Activated CD4-positive, CD25-positive, alpha-beta regulatory T cell treated with anti-CD3 and anti-CD28 coated beads, Interleukin-2, amount 50 U/mL, for 72 hours (primary cell): ENCODE measurements at regions not wholly inside any gene's neighbourhood (a gene's known extent, or its start where the extent isn't known, plus 50 kb on each side); places are given as distances from the start of the nearest gene placed in this dataset.

Experiments
- DNase-seq: peaks from one replicate; pipeline ENCODE4 v3.0.0; 2021

DNA sequence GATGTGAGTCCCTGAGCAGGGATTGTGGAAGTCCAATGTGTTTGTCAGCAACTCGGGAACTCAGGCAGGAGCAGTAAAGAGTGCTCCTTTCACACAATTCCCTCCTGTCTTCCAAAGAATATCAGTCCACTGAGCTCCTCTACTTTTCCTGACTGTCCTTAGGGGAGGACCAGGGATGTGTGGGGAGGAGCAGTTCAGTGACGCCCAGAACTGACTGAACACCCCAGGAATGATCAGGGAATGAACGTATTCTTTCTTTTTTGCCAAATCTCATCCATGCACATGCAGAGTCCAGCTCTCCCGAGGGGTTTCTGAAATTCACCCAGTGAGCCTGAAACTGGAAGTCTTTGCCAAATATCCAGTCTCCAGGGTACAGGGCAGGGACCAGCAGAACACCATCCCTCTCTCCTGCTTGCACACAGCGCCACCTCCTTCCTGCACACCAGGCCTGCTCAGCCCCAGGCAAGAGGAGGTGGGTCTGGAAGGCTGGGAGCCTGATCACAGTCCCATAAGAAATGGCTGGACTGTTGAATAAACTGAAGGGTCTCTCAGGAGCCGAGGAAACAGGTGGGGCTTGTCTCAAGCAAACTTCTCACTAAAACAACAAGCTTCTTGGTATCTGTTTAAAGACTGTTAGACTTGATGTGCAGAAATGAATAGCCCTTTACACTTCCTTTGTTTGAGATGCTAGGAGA, 294.7 kb downstream of the C7orf25 start:
- no peak for DNase-seq

DNA sequence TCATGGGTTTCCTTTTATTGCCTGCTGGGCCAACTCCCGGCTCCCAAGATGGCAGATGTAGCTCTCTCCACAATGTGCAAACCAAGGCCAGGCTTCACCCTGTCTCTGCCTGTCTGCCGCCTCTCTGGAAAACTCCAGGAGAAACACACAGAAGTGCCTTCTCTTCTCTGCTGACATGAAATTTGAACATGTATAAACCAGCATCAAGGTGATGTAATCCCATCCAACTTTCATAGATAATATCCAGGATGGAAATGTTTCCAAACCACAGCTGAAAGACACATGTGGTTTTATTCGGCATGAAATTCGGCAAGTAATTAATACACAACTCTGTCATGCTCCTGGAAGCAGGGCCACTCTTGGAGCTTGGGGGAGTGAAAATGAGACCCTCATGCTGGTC, 297.2 kb downstream of the C7orf25 start:
- no peak for DNase-seq

DNA sequence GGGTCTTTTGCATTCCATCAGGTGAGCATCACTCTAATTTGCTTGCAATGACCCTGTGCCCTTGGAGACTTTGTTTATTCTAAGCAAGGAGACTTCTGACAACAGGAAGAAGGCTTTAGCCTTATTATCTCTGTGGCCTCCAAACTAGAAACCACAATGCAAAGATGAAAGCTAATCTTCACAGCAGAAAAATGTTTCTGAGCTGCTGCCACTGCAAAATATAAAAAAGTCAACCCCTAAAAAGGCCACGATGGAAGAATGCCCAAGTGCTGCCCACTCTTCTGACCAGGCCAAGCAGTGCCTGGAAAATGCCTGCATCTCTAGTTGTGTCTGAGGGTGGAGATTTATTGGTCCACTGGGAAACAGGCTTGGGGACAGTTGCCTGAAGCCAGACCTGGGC, 299.9 kb downstream of the C7orf25 start:
- DNase-seq, result no peak

DNA sequence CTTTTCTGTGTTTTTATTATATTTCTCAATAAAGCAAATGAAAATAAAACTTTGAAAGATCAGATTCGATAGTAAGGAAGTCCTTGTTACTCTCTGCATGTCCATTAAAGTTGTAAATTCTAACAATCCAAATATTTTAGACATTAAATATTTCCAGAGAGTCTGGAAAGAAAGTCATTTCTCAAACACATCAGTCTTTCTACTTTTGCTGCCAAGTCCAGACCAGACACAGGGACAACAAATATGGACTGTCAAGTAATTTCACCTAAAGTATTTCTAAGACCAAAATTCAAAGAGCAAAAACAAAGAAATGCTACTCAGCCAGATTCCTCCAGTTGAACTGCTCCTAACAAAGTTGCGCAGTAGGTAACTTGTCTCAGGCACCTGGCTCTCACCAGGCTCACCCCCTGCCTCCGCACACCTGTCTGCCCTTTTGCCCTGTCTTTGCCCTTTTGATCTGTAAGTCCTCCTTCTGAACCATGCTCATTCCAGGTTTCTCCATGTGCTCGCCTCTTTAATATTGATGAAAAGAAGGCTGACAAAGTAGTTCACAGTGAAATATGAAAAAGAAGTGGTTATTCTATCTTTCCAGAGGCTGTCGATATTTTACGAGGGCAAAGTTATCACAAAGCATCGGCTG, 300.5 kb downstream of the C7orf25 start:
- no peak for DNase-seq

DNA sequence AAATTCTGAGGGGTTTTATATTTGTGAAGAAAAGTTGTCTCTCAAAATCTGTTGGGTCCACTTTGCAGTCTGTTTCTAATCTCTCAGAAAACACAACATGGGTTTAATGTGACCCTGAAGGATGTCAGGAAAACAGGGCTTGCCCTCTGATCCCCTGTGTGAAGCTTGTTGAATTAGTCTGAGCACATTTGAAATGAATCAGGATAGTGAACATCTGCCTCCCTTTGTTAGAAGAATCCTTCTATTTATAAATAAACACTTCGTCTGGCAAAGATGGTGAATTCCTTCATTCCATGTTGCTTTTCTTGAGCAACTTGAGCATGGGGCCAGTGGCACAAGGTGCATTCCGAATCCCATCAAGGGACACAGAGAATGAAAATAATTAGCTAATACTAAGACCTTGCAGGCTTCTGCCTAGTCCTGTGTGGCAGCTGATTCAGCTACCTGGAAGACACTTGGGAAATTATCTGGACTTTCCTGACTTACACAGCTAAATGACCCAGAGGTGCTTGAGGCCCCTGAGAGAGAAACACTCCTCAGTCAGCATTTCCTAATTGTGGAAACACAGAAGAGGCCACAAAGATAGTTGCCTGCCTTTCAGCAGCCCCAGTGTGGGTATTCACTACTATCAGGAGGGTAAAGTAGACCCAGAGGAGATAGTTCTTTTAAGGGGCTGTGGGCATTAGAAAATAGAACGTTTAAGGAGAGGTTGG, 305.5 kb downstream of the C7orf25 start:
- no peak for DNase-seq

DNA sequence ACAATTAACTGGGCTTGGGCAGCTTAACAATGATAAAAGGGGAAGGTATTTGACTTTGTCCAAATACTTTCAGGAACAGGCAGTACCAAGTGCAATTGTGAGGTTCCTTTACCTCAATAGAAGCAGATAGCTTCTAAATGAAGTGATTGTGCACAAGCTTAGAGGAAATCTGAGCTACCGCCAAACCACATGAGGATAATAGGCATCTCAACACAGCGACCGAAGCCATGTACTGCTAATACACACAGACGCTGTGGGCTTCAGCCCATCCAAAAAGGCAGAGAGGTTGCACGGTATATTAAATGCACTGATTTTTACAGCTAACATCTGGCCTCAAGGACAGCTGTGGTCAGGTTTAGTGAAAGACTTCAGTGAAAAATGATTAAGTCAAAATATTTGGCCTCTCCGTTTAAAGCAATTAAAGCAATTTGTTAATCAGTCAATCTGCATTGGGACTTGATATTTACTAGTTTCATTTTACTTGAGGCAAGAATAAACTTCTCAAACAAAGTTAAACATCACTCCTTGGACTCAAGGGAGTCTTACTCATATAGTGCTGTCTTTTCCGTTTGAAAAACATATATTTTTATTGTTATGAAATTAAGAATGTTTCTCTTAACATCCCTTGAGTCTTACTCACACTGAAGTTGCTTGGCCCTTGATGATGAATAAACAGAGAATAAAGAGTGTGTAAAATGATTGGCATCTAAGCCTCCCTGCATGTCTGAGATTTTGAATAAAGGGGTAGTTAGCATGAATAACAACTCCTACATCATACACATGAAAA, 306.3 kb downstream of the C7orf25 start:
- DNase-seq, result no peak

DNA sequence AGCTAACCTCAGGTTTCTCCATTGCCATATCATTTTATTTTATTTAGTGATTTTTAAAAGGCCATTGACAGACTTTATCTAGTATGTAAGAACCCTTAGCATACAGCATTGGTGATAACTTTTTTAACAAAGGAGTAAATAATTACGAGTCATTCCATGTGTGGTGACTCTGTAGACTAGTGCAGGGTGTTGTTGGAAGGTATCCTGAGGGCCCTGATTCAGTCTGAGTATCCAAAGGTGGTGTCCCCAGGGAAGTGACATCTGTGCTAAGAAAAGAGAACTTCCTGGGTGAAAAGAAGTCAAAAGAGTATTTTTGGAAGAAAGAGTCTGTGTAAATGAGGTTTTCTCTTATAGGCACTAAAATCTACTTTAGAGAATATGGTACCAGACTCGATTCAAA, 308.4 kb downstream of the C7orf25 start:
- DNase-seq, result no peak

DNA sequence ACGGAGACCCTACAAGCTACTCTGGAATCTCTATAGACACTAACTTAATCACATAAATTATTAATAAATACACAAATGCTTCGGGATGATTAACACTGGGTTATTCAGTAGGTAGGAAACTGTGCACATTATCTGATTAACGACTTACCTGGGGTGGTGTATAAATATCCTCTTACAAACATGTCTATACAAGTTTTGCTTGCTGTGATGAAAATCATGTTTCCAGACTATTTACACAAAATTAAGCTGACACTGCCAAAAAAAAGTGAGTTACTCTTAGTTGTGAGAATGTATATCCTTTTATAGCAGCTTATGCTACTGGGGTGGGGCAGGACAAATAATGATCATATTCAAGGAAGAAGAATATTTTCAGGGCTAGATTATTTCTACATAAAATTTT, 314.6 kb downstream of the C7orf25 start:
- DNase-seq, result no peak

DNA sequence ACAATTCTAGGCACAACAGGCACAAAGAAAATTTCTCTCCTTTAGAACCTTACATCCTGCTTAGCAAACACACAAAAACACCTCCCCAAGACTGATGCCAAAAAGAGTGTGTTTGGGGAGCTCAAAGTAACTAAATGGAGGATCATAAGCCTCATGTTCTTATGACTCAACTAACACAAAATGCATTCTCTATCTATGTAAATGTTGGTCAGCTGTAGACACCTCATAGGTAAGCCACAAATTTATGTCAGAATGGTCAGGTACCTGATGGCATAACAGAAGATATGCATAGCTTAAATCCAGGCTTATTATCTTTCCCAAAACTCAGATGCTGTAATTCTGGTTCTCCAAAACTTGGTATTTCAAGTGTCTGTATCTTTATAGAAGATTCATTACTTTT, 315.1 kb downstream of the C7orf25 start:
- no peak for DNase-seq

DNA sequence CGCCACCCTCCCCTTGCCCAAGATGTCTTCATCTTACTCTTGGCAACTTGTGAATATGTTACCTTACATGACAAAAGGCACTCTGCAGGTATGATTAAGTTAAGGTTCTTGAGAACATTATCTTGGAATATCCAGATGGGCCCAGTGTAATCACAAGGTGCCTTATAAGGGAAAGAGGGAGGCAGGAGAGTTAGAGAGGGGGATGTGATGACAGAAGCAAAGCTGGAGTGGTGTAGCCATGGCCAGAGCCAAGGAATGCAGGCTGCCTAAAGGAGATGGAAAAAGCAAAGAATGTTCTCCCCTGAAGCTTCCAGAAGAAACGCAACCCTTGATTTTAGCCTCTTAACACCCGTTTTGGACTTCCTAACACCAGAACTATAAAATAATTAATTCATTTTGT, 318.0 kb downstream of the C7orf25 start:
- DNase-seq, result no peak

DNA sequence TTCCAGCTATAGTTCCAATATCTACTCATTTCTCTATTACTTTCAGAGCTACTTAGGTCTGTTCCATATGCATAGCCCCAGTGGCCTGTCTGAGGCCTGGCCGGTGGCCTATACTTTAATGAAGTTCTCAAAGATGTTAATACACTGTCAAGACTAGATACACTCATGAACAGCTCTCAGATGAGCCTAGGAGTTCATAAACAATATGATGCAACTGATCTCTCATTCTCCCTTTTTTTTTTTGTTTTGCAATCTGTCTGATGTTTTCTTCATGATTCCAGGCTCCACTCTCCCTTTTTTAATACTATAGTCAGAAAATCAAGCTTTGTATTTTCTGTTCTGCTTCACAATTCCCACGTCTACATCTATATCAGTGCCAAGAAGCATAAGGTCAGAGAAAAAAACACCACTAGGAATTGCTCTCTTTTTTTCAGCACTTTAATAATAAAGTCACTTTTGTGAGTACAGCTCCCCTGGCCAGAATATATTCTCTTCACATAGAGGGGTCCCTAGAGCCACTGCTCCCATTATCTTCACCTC, 321.0 kb downstream of the C7orf25 start:
- no peak for DNase-seq

DNA sequence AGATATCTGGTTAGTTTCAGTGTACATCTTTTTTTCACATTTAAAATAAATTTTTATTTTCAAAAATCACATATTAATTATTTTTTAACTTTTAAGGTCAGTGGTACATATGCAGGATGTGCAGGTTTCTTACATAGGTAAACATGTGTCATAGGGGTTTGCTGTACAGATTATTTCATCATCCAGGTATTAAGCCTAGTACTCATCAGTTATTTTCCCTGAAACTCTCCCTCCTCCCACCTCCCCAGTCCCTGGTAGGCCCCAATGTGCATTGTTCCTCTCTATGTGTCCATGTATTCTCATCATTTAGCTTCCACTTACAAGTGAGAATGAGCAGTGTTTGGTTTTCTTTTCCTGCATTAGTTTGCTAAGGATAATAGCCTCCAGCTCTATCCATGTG, 323.0 kb downstream of the C7orf25 start:
- no peak for DNase-seq

DNA sequence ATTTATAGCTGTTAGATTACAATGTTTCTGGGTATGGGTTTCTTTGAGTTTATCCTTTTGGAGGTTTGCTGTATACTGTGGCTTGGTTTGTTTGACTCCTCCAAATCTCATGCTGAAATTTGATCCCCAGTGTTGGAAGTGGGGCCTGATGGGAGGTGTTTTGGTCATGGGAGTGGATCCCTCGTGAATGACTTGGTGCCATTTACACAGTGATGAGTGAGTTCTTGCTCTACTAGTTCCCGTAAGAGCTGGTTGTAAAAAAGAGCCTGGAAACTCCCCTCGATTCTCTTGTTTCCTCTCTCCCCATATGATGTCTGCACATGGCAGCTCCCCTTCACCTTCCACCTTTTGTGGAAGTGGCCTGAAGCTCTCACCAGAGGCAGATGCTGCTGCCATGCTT, 324.1 kb downstream of the C7orf25 start:
- no peak for DNase-seq

DNA sequence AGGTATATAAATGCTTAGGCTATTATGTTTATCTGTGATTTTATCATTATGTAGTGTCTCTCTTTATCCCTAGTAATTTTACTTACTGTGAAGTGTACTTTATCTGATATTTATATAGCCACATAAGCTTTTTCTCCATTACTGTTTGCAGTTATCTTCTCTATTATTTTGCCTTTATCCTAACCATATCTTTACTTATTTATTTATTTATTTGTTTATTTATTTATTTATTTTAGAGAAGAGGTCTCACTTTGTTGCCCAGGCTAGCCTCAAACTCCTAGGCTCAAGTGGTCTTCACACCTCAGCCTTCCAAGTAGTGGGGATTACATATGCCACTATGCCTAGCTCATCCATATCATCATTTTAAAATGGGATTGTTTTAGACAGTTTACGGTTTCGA, 331.8 kb downstream of the C7orf25 start:
- no peak for DNase-seq

DNA sequence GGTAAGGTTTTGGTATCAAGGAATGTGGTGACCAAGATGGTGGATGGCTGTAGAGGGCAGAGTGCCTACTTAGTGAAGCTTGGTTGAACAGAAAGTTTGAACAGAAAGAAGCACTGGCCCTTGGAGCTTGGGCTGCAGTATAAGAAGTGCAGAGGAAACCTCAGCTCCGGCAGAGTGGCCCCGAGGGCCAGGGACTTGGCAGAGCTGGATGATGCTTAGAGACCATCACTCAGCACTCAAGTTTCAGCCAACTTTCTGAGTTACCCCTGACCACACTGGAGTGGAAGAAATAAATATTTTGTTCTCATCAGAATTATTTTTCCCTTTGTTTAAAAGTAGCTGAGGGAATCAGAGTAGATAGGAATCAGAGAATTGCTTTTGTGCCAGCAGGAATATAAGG, 336.7 kb downstream of the C7orf25 start:
- no peak for DNase-seq

DNA sequence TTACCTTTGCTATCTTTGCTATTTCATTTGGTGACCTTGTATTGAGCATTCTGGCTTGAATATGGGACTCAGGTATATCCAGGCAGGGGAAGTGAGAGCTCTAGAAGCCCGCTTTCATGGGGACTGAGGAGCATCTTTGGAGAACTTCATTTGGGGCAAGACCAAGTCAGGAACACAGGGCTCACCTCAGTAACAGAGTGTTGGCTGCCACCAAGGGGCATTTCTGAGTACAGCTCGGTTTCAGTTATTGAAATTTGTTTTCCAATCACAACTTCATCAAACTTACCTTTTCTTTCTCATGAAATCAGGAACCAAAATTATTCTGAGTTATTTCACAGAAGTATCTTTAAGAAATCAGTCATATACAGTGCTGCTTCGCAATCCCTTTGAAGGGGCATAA, 337.2 kb downstream of the C7orf25 start:
- no peak for DNase-seq

DNA sequence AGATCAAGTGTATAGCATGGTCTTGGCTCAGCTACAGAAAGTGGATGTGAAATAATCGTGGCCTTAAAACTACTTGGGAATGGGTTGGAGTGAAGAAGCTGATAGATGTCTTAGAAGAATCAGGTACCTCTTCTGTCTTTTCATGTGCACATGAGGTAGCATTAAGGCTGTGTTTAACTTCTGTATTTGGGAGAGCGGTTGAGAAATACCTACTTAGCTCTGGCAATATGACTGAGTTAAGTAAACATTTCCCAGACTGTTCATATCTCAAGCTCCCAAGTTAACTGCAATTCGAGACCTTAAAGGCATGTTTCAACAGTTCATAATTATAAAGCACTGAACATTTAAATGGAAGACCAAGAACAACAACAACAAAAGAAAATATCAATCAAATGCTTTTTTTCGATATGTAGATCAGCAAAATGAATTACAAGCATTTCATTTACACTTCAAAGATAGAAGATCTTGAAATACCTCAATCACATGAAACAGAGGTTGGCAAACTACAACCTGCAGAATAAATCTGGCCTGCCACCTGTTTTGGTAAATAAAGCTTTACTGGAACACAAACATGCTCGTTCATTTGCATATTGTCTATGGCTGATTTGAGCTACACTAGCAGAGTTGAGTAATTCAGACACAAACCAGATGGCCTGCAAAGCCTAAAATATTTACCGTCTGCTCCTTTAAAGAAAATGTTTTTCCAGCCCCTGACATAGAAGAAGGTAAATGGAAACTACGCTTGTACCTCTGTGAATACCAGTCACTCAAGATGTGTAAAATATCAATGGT, 337.1 kb upstream of the GLI3 start:
- DNase-seq, result no peak

DNA sequence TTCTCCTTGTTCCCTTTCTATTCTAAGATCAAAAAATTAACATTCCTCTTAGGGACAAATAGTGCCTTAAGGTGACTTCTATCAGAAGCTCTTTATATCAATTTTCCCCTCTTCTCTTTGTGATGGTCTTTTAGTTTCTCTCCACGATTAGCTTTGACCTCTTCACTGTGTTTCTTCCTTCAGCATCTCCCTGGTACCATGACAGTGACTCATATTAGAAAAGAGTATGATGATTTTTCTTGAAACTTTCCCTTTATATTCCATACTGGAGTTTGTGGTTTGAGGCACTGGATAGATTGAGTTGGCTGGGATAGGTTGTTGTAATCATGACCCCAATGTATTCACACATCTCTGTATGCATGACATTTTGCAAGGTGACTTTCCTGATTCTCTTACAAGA, 335.6 kb upstream of the GLI3 start:
- DNase-seq, result no peak

DNA sequence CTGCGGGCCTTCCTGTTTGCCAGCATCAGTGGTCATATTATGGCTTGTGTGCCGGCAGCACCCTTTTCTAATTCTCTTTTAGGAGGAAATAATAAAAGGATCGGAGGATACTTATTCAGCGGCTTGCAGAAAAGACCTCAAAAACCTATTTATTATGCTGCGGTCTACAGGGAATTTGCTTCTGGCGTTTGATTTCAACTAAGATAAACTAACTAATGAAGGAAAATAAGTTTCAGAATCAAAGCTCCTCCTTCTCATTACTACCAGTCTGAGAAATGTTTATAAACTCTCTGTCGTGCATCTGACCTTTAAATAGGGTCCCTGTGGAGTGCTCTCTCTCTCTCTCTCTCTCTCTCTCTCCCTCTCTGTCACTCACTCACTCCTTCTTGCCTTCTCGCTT, 335.0 kb upstream of the GLI3 start:
- no peak for DNase-seq

DNA sequence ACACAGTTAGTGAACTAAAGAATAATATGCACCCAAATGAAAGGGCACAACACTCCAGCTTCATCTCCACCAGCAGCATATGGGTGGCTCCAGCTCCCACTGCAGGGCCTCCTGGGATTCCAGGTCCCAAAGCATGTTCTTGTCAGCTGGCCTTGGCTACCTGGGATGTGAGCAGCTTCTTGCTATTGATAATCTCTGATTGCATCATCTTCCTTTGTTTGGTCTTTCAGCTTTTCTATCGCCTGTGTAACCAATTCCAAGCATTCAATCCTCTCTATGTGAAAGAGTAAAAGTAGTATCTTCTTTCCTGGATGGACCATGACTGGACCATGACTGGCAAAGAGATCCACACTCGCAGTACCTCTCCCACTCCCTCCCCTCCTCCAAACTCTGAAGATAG, 333.9 kb upstream of the GLI3 start:
- DNase-seq, result no peak

DNA sequence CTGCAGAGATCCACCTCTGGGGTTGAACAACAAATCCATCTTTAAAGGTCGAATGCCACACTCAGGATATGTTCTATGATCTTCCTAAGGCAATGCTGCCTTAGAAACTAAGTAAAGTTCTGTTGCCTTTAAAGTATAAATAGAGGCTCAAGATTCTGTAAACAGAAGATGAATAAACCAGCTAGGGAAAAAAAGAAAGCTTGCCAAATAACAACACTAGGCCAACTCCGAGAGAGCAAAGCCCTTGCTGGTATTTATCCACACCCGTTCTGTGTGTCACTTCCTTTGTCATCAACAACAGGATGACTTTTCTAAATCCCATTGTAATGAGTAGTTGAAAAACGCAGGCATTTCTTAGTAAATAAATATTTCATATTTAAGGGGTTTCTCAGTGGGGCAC, 330.0 kb upstream of the GLI3 start:
- no peak for DNase-seq

DNA sequence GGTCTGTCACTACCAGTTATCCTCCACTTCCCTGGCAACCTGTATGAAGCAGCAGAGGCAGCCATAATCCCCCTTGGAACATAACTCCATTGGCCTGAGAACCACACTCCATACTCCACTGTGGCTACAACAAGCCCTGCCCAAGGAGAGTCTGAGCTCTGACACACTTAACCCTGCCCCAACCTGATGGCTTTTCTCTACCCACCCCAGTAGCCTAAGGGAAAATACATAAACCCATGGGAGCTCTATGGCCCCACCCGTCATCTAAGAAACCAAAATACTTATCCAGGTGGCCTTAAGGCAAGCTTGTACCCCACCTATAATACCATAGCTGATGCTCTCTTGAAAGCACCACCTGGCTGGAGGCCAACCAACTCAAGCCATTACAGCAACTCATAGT, 324.8 kb upstream of the GLI3 start:
- no peak for DNase-seq

DNA sequence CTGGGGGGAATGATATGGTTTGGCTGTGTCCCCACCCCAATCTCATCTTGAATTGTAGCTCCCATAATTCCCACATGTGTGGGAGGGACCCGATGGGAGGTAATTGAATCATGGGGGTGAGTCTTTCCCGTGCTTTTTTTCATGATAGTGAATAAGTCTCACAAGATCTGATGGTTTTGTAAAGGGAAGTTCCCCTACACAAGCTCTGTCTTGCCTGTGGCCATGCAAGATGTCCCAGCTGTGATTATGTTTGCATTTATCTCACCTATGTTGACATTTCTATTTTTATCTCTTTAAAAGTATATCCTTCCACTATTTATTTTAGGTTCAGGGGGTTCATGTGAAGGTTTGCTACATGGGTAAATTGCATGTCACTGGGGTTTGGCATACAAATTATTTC, 323.9 kb upstream of the GLI3 start:
- no peak for DNase-seq
